DMS153 (cell line): ENCODE measurements at regions not wholly inside any gene's neighbourhood (a gene's known extent, or its start where the extent isn't known, plus 50 kb on each side); places are given as distances from the start of the nearest gene placed in this dataset.
"Not testable (repeated sequence)": the region's sequence is repeated elsewhere in the genome, so short reads cannot be mapped to it uniquely, and the experiment has no call there.

Experiments
- DNase-seq: peaks from one replicate; lab custom pipeline; 2025; lab: John Stamatoyannopoulos, UW

DNA sequence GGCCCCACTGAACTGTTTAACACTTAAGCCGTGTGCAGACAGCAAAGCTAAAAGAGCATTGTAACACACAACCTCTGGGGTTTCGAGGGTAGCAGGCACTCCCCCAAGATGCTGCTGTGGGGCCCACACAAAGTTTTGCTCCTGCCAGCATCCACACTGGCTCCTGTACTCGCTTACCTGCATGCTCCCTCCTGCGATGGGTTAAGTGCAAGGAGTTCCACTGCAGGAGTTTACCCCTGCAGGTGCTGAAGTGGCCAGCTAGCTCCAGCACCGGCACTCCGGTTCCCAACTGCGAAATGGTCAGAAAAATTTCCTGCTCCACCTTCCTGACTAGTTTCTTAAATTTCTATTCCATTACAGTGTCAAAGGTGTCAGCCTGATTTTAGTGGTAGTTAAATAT is 443.5 kb downstream of the PCDH10 start:
- no peak for DNase-seq

DNA sequence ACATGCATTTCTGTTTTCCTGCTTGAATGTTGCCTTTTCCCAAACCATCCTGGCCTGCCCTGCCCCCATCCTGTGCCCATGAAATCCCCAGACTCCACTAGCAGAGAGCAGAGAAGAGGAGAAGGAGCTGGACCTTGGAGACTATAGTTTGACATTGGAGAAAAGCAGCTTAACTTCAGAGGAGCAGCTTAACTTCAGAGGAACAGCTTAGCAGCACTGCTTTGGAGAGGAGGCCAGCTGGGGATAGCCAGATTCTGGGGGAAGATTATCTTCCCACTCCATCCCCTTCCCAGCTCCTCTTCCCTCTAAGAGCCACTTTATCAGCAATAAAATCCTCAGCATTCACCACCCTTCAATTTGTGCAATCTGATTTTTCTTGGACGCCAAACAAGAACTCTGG is 443.0 kb downstream of the PCDH10 start:
- no peak for DNase-seq

DNA sequence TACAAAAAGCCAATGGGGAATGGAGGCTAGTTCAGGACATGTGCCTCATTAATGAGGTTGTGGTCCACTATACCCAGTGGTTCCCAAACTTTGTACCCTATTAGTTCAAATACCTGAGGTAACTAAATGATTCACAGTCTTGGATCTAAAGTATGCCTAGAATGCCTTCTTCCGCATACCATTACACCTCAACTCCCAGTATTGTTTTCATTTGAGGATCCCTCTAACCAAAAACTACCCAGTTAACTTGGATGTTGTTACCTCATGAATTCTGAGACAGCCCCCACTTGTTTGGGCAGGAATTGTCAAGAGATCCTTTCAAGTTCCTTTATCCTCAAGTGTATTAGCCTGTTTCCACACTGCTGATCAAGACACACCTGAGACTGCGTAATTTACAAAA is 439.2 kb downstream of the PCDH10 start:
- no peak for DNase-seq

DNA sequence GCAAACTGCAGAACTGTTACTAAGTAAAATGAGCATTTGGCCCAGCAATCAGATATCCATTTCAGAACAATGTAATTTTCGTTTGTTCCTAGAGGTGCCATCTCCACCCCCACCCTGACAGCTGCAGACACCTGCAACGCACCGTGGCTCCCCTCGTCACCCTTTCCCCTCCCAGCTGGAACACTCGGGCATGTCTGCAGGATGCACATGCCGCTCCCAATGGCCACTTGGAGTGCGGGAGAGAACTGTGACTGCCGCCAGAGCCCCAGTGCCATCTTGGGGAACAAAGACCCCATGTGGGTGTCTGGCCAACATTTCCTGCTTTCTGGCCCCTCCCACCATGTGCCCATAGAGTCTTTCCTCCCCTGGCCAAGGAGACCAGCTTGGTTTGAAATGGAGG is 436.2 kb downstream of the PCDH10 start:
- no peak for DNase-seq

DNA sequence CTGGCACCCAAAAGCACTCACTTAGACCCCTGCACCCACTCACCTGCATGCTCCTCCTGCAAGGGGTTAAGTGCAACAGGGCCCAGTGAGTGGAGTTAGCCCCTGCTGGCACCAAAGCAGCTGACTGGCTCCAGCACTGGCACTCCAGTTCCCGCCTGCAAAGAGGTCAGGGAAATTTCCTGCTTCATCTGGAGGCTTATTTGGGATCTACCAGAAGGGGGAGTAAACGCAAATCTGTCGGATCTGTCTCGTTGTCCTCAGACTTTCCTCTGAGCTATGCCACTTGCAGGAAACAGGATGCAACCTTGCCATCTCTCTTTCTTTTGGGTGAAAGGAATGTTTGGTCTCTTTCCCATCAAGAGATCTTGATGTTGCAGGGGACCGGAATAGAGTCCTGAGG is 435.6 kb downstream of the PCDH10 start:
- DNase-seq, result no peak

DNA sequence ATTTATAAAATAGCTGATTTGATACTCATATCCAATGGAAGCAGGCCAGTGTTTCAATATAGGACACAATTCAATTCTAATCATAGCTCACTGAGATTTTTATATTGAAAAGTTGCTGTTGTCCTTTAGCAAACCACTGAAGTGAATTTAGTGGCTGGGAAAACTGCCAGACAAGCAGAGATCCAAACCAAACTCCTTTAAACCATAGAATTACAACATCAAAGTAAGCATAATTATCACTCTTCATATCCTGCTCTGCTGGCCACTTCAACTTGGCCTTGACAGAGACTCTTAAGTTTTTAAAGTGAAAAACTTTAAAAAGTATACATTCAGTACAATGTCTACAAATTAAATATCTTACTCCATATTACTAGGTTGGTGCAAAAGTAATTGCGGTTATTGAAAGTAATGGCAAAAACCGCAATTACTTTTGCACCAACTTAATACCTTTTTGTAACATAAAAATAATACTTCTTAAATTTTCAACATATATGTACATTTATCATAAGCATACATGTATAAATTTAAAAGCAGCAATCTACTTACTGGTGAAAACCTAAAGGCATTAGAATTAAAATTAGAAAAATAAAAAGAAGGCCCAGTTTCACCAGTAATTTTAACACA is 433.0 kb downstream of the PCDH10 start:
- no peak for DNase-seq

DNA sequence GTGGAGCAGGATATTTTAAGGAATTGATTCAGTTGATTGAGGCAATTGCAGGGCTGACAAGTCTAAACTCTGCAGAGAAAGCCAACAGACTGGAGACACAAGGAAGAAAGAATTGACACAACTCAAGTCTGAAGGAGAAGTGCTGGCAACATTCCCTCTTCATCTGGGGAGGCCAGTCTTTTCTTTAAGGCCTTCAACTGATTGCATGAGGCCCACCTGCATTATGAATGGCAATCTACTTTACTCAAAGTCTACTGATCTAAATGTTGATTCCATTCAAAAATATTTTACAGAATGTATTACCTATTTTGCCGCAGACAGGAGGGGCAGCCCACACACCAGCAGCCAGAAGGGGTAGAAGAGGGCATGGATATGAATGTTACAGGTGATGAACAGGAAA is 425.2 kb downstream of the PCDH10 start:
- no peak for DNase-seq

DNA sequence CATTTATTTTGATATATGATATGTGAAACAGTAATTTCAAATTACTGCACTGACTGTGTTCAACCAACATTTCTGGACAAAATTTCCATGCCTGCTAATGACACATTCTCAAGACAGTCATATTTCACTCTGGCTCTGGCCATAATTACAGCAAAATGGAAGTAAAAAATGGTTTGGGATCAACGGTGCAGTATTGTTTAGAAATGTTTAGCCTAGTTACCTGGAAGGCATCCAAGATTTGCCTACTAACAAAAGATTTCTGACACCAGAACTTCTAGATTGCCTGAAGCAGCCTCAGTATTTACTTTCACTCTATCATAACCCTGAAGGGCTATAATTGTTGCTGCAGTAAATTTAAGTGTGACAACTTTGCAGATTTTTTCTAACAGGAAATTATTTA is 416.3 kb downstream of the PCDH10 start:
- peak; percentile 89 for DNase-seq

DNA sequence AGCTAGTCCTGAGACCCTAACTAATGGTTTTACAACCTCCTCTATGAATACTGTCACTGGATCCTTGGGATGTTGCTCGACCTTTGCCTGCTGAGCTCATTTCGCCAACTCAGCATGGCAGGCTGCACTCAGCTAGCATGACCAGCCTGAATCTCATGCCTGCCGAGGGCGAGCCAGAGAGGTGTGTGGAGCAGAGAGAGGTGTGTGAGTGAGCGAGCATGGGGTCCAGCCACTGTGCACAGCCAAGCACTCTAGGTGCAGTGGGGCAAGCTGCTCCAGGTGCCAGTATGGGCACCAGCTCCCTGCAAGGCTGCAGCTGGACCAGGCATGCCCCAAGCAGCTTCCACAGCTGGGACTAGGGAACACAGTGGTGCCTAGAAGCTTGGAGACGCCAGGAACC is 410.9 kb downstream of the PCDH10 start:
- no peak for DNase-seq

DNA sequence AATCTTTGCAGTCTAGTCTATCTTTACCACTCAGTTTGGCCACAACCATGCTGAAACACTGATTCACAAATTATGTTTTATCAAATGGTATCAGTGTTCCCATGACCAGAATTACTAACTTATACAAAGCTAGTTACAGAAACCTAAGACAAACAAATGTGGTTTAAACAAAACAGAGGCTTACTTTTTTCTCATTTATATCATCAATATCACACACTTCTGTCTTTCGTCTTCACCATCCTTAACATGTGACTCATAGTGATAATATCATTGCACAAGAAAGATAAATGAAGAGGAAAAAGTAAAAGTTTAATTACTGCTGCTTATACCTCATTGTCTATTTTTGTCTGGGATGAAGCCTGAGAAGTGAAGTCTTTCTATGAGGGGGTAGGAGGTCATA is 406.6 kb downstream of the PCDH10 start:
- no peak for DNase-seq

DNA sequence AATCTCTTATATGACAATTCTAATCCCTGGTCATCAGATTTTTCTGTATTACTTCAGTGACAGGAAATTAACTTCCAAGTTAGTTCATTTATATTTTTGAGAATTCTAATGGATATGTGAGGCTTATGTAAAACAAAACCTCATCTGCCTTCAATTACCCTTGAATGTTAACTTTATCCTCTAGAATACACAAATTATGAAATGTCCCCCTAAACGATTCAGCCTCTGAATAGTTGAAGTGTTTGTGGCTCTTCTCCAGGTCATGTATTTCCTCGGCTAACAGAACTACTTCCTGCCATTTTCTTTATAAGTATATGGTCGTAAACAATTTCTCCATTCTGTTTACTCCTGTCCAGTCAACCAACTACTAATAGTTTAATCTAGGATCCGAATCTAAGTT is 401.3 kb downstream of the PCDH10 start:
- DNase-seq, result no peak

DNA sequence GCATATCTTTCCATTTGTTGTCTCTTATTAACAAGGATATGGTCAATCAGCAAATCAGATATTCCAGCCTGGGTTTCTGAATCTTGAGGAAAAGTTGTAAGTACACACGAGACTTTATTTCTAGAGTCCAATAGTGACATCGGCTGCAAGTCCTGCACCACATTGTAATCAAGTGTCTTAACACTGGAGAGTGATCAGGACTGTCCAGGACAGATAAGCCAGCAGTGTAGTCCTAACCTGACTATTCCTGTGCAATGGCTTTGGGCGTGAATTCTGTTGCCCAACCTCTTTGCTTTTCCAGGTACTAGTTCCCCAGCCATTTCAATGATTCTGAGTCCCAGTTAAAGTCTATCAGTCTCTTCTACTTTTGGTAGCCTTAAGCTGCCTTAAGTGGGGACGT is 395.0 kb downstream of the PCDH10 start:
- DNase-seq, result no peak

DNA sequence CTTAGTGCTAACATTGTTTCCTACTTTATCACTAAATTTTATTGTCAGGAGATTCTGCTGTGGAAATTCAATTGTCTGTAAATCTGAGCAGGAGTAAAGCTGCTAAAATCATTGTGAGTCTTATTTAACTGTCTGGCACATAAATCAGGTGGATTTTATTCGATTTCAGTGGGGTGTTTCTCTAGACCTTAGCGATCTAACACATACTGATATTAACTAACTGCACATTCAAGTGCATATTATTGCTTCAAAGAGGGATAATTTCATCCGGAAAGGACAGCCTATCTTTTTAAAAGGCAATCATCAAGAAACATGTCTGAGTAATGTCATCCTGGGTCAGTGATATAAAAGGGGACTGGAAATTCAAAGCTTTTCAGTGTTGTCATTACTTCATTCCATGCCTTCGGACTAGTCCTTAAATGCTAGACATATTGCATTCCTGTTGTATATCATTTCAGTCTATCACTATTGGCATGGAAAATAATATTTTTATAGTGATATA is 388.7 kb downstream of the PCDH10 start:
- DNase-seq, result no peak

DNA sequence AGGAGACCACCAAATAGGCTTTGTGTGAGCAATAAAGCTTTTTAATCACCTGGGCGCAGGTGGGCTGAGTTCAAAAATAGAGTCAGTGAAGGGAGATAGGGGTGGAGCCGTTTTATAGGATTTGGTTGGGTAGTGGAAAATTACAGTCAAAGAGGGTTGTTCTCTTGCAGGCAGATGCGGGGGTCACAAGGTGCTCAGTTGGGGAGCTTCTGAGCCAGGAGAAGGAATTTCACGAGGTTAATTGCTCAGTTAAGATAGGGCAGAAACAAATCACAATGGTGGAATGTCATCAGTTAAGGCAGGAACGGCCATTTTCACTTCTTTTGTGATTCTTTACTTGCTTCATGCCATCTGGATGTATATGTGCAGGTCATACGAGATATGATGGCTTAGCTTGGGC is 385.1 kb downstream of the PCDH10 start:
- DNase-seq, result not testable (repeated sequence)

DNA sequence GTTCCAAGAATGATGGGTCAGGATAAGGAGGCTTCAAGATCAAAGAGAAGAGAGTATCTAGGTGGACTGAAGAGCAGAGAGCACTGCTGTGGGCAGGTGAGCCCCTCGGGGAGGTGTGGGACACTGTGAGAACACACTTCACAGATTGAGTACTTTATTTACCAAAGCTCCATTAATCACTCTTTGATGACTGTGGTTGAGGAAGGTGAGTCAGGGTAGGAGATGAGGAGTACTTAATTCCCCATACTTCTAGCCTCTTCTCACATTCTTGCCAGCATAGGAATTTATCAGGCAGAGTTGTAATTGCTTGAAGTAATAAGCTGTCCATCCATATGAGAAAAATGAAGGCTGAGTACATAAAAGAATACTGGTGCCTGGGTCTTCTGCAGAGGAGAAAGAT is 375.3 kb downstream of the PCDH10 start:
- no peak for DNase-seq

DNA sequence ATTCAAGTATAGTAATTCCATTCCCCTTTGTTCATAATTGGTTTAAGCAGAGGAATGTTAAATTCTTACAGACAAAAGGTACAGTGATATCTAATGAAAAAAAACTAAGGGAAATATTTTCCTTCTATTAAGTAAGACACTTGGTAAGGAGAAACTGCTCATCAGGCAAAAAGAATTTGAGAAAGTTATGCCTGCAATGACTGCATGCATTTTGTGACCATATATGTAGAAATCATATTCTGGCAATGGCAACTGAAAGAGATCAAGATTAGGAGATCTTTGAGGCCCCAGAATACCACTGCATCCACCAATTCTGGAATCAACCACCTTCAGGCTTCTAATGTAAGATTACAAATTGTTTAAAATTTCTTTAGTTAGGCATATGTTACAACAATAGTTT is 364.8 kb downstream of the PCDH10 start:
- DNase-seq, result no peak

DNA sequence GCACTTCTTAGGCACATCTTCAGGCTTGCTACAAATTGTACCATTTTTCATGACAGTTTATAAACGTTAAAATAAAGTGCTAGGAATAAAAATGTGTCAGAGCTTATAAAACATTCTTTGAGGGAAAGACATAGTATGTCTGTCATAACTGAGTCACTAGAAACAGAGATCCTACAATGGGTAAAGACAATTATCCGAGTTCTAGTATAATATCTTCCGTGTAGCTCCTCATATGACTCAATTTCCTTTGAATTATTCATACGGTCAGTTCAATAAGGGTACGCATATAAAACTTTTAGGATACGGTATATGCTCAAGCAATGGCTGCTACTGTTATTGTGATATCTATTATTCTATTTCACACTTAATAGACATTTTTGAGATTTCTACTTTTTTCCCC is 349.1 kb downstream of the PCDH10 start:
- no peak for DNase-seq

DNA sequence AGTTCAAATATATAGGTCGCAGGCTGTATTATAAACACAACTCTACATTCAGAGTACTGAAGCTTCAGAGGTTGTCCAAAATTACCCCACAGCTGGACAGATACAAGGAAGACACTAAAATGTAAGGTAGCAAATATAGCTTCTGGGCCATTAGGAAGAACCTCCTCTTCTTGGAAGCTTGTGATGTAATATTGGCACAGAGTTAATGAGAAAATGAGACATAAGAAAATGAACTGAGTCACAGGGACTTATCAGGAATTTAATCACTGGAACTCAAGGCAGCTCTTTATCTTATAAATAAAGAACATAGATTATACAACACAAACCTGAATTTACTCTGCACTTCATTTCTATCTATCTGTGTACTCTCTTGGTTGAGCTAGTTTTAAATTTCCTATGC is 344.7 kb downstream of the PCDH10 start:
- DNase-seq, result no peak

DNA sequence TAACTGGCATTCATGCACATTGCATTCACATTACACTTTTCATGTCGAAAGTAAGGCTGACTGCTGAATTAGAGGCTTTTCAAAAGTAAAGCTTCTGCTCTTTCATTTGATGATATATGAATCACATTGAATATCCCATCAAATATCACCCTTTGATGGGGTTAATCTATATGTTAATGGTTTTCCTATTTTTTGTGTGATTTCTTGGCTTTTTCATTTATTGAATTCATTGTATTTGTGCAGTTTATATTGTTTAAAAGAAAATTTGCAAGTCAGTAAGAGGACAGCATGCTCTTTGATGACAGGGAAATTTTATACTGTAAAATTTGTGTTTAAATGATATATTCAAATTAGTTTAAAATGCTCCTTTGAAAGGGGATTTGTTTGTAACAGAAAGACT is 344.1 kb downstream of the PCDH10 start:
- no peak for DNase-seq

DNA sequence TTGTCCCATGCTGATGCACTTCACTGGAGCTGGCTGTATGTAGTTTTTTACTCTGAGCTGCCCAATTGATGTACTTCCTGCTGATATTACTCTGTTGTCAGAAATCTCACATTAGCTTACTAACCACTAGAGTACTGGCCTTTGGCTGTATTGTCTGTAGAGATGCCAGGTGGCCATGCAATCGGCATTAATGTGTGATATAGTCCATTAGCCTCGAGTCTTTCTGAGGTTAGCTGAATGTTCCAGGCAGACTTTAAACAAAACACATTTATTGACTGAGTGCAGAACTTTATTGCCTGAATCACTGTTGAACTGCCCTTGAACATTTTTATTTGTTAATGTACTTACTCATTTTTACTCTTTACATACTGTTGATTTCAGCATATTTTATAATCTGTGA is 335.2 kb downstream of the PCDH10 start:
- DNase-seq, result peak; percentile 73

DNA sequence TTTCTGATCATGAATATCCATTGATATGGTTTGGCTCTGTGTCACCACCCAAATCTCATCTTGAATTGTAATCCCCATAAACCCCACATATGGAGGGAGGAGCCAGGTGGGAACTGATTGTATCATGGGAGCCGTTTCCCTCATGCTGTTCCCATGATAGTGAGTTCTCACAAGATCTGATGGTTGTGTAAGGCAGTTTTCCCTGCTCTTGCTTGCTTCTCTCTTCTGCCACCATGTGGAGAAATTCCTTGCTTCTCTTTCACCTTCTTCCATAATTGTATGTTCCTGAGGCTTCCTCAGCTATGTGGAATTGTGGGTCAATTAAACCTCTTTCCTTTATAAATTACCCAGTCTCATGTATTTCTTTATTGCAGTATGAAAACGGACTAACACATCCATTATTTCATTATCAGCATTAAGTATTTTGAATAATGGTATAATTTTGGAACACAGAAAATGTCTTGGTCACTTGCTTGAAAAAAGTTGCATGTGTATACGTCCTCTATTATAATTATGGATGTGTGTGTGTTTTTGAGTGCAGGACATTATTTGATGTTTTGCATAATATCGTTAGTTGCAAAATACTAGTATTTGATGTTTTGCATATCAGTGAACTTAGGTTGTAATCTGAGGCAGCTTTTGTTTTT is 334.6 kb downstream of the PCDH10 start:
- DNase-seq, result peak; percentile 2

DNA sequence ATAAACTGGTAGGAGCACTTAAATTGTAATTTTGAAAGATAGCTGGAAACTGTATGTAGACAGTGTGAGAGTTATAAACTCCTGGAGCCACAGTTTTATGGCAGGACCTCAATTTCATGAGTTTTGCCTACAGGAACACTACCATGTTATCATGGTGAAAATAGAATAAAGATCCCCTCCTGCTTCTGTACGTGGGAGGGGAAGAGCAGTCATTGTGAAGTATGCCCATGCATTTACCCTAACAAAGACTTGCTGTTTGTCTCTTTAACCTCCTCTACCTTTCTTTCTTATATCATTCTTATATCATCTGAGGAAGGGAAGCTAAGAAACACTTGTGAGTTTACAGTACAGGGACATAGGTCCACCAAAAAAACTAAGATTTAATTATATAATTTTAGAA is 327.0 kb downstream of the PCDH10 start:
- no peak for DNase-seq

DNA sequence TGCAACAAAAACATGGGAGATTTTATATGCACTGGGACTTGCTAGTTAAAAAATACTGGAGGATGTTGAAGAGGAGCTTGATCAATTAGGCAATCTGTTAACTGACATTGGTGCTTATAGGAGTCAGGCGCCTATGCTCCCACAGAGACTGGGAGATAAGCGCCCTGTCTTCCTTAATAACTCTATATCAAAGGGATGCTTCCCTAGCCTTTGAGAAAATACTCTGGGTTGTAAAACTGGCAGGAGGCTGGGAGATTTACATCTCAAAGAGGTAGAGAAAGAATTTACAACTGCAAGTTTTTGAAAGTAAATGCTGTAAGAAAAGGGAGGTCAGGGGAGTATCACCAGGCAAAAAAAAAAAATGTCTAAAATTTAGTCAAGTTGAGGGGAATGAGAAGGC is 325.4 kb downstream of the PCDH10 start:
- no peak for DNase-seq

DNA sequence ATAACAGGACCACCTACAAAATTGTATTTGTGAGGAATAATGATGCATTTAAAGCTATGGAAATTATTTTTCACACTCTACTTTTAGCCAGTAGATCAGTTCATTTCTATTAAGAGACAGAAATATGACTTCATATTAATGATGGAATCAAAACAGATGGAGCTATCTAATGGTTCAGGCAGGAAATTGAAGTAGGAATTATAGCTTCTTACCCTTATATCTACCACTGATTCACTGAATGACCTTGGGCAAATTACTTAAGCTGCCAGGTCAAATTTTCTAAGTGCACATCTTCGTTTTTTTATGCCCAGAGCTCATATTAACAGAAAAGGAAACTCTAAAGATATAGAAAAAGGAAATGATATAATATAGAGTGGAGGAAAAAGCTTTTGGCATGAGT is 323.1 kb downstream of the PCDH10 start:
- DNase-seq, result no peak
